ENCODE measurements at regions not wholly inside any gene's neighbourhood (a gene's known extent, or its start where the extent isn't known, plus 50 kb on each side); places are given as distances from the start of the nearest gene placed in this dataset.

- in situ Hi-C loops (cut with MboI), result no loop called here
- DNase-seq (ENCODE audit: extremely low read depth in 1 of 4, low spot score in 3 of 4), result no peak
- no TSS peak for BruUV-seq (replicated peaks)
- intact Hi-C loops (cut with micrococcal nuclease), result no loop called here
- WGBS (ENCODE audit: insufficient coverage, low coverage, missing lambda C conversion rate), result 0% methylated on average over 2 of the region's 2 CpGs
- Histone ChIP-seq H3K9ac (ENCODE audit: insufficient read depth in 1 of 2, low read depth in 2 of 2, low read length in 2 of 2) (no peak overlapping the region), H3K4me1 (replicated peaks in 1 of 2; ENCODE audit: control insufficient read depth in 2 of 2, insufficient read depth in 2 of 2, low read length in 2 of 2) (no peaks in the 10 kb centered on the region), H3K36me3 (ENCODE audit: control insufficient read depth, insufficient read depth, low read length) (no peaks in the 10 kb centered on the region), H3K4me3 (no peak overlapping the region), H4K20me1 (replicated peaks; ENCODE audit: control insufficient read depth, insufficient read depth, low read length) (no peaks in the 10 kb centered on the region), H3K4me2 (ENCODE audit: insufficient read depth, low read length) (no peak overlapping the region), H3K27me3 (ENCODE audit: control insufficient read depth in 2 of 2, insufficient read depth in 2 of 2, low read length in 2 of 2) (no peaks in the 10 kb centered on the region), H3K79me2 (ENCODE audit: control insufficient read depth, insufficient read depth, low read length) (no peaks in the 10 kb centered on the region), H3K27ac (ENCODE audit: extremely low read depth, low read depth, low read length) (no peak overlapping the region), H2AFZ (ENCODE audit: low read depth, low read length) (no peak overlapping the region), H3K9me1 (ENCODE audit: control insufficient read depth, insufficient read depth, low read length) (no peaks in the 10 kb centered on the region), H3K9me3 (replicated peaks; ENCODE audit: control insufficient read depth, insufficient read depth, low read depth, low read length) (no peaks in the 10 kb centered on the region)
- POLR2A ChIA-PET, result no interaction called here
- TF ChIP-seq ELF1 (tag; IDR thresholded peaks at IDR 0.05) (no peak), CHD4 (IDR thresholded peaks at IDR 0.05; ENCODE audit: insufficient read depth, insufficient replicate concordance, low read depth, low read length, poor library complexity, severe bottlenecking) (no peak), RBFOX2 (IDR thresholded peaks at IDR 0.05; ENCODE audit: low read depth, low read length) (no peak), BRF1 (IDR thresholded peaks at IDR 0.05; ENCODE audit: borderline replicate concordance, extremely low read depth, insufficient read length) (no peak), ZNF696 (CRISPR knock-in tag; conservative IDR thresholded peaks at IDR 0.05) (no peak), HDAC2 (IDR thresholded peaks at IDR 0.05) (no peak), IRF2 (CRISPR knock-in tag; IDR thresholded peaks at IDR 0.05) (no peak), MYNN (IDR thresholded peaks at IDR 0.05) (no peak), MYNN (CRISPR knock-in tag; IDR thresholded peaks at IDR 0.05) (no peak), NEUROD1 (IDR thresholded peaks at IDR 0.05; ENCODE audit: borderline replicate concordance, low read depth, low read length, partially characterized antibody) (no peak), HES1 (IDR thresholded peaks at IDR 0.05; ENCODE audit: low read depth) (no peak), HNRNPLL (IDR thresholded peaks at IDR 0.05; ENCODE audit: low read depth, low read length, poor library complexity, severe bottlenecking) (no peak), ZNF511 (CRISPR knock-in tag; IDR thresholded peaks at IDR 0.05) (no peak), ZNF239 (CRISPR knock-in tag; IDR thresholded peaks at IDR 0.05) (no peak), CEBPG (CRISPR knock-in tag; IDR thresholded peaks at IDR 0.05) (no peak), CEBPG (tag; conservative IDR thresholded peaks at IDR 0.05 in 1 of 2, IDR thresholded peaks at IDR 0.05 in 1 of 2) (no peak)
- no peak for FAIRE-seq
- no peak for ATAC-seq
- CTCF ChIA-PET (ENCODE audit: low intra/inter-chr PET ratio), result no interaction called here
These were observed 471.8 kb downstream of the KIF4B start for GRCh38 chr5:155485386-155485785.
